H9 (cell line): ENCODE measurements at regions not wholly inside any gene's neighbourhood (a gene's known extent, or its start where the extent isn't known, plus 50 kb on each side); places are given as distances from the start of the nearest gene placed in this dataset.

Experiments
- DNase-seq: peaks from one replicate; pipeline ENCODE4 v3.0.0-alpha.2; 2017
- H2AFZ ChIP-seq: one replicate; pipeline ENCODE4 v1.6.1; 2013; ENCODE audit warnings: mild to moderate bottlenecking, low read length, control low read depth, moderate library complexity
- H2AK5ac ChIP-seq: 2 replicates; pipeline ENCODE4 v1.6.1; 2013; ENCODE audit warnings: low read length, control low read depth, mixed read lengths; ENCODE audit not compliant: insufficient read length
- H2BK120ac ChIP-seq: one replicate; pipeline ENCODE4 v1.6.1; 2013; ENCODE audit warnings: low read depth, mild to moderate bottlenecking, low read length, control low read depth, inconsistent platforms; ENCODE audit not compliant: poor library complexity, severe bottlenecking
- H2BK12ac ChIP-seq: 2 replicates; pipeline ENCODE4 v1.6.1; 2013; ENCODE audit warnings: low read length, control low read depth, mixed read lengths, low read depth; ENCODE audit not compliant: insufficient read length
- H2BK15ac ChIP-seq: 2 replicates; pipeline ENCODE4 v1.6.1; 2013; ENCODE audit warnings: low read depth, low read length, control low read depth
- H2BK20ac ChIP-seq: one replicate; pipeline ENCODE4 v1.6.1; 2013; ENCODE audit warnings: low read depth, mild to moderate bottlenecking, low read length, control low read depth, inconsistent platforms; ENCODE audit not compliant: poor library complexity, severe bottlenecking
- H2BK5ac ChIP-seq: 2 replicates; pipeline ENCODE4 v1.6.1; 2013; ENCODE audit warnings: low read length, control low read depth, mixed read lengths; ENCODE audit not compliant: insufficient read length
- H3K14ac ChIP-seq: 2 replicates; pipeline ENCODE4 v1.6.1; 2013; ENCODE audit warnings: low read length, control low read depth; ENCODE audit not compliant: insufficient read depth
- H3K18ac ChIP-seq: 2 replicates; pipeline ENCODE4 v1.6.1; 2013; ENCODE audit warnings: low read depth, mild to moderate bottlenecking, mixed read lengths, low read length, control low read depth; ENCODE audit not compliant: insufficient read length
- H3K23ac ChIP-seq: 2 replicates; pipeline ENCODE4 v1.6.1; 2013; ENCODE audit warnings: low read length, control low read depth, mixed read lengths, low read depth; ENCODE audit not compliant: insufficient read length
- H3K23me2 ChIP-seq: 2 replicates; pipeline ENCODE4 v1.6.1; 2013; ENCODE audit warnings: low read depth, mild to moderate bottlenecking, mixed read lengths, low read length, control low read depth; ENCODE audit not compliant: insufficient read length, poor library complexity, severe bottlenecking
- H3K27ac ChIP-seq: 2 replicates; pipeline ENCODE4 v1.5.1; 2013; ENCODE audit warnings: low read length, control low read depth, mixed read lengths, low read depth; ENCODE audit not compliant: insufficient read length
- H3K27me3 ChIP-seq: 2 replicates; pipeline ENCODE4 v1.6.1; 2013; ENCODE audit warnings: low read length, control low read depth, inconsistent platforms; ENCODE audit not compliant: insufficient read depth
- H3K4ac ChIP-seq: 2 replicates; pipeline ENCODE4 v1.6.1; 2013; ENCODE audit warnings: low read depth, mild to moderate bottlenecking, control low read depth, inconsistent platforms, low read length, moderate library complexity
- H3K4me1 ChIP-seq: 2 replicates; pipeline ENCODE4 v1.6.1; 2013; ENCODE audit warnings: low read length, control low read depth, inconsistent platforms; ENCODE audit not compliant: insufficient read depth
- H3K4me2 ChIP-seq: 2 replicates; pipeline ENCODE4 v1.6.1; 2013; ENCODE audit warnings: low read length, control low read depth, mixed read lengths; ENCODE audit not compliant: insufficient read length, insufficient read depth
- H3K56ac ChIP-seq: 2 replicates; pipeline ENCODE4 v1.6.1; 2013; ENCODE audit warnings: low read depth, mild to moderate bottlenecking, mixed read lengths, low read length, control low read depth; ENCODE audit not compliant: insufficient read length
- H3K79me1 ChIP-seq: 2 replicates; pipeline ENCODE4 v1.6.1; 2013; ENCODE audit warnings: low read depth, mild to moderate bottlenecking, moderate library complexity, low read length, control low read depth, inconsistent platforms; ENCODE audit not compliant: insufficient read depth, poor library complexity, severe bottlenecking
- H3K79me2 ChIP-seq: 2 replicates; pipeline ENCODE4 v1.6.1; 2013; ENCODE audit warnings: low read length, control low read depth, inconsistent platforms; ENCODE audit not compliant: insufficient read depth
- H3K9ac ChIP-seq: 2 replicates; pipeline ENCODE4 v1.6.1; 2013; ENCODE audit warnings: low read length, control low read depth, mixed read lengths; ENCODE audit not compliant: insufficient read length; ENCODE audit errors: extremely low read depth
- H3K9me3 ChIP-seq: one replicate; pipeline ENCODE4 v1.6.1; 2013; ENCODE audit warnings: low read depth, low read length, inconsistent platforms; ENCODE audit not compliant: control insufficient read depth
- H3T11ph ChIP-seq: one replicate; pipeline ENCODE4 v1.6.1; 2013; ENCODE audit warnings: mild to moderate bottlenecking, low read length, control low read depth, inconsistent platforms
- H4K20me1 ChIP-seq: one replicate; pipeline ENCODE4 v1.6.1; 2013; ENCODE audit not compliant: control insufficient read depth, insufficient read length, insufficient read depth
- H4K5ac ChIP-seq: 2 replicates; pipeline ENCODE4 v1.6.1; 2013; ENCODE audit warnings: low read depth, mild to moderate bottlenecking, mixed read lengths, low read length, control low read depth; ENCODE audit not compliant: insufficient read length
- H4K8ac ChIP-seq: replicated peaks from 2 replicates; pipeline ENCODE4 v1.6.1; 2013; ENCODE audit warnings: low read length, control low read depth, mixed read lengths, low read depth; ENCODE audit not compliant: insufficient read length
- H4K91ac ChIP-seq: 2 replicates; pipeline ENCODE4 v1.6.1; 2013; ENCODE audit warnings: low read depth, mild to moderate bottlenecking, moderate library complexity, mixed read lengths, low read length, control low read depth; ENCODE audit not compliant: insufficient read length
- H3K27ac Mint-ChIP-seq, 3 experiments: 2 replicates in 2 of 3; 3 replicates in 1 of 3; pipeline ENCODE4 v1.8.0; 2020 to 2021; ENCODE audit warnings: mixed read lengths in 3 of 3, mild to moderate bottlenecking in 1 of 3, moderate library complexity in 1 of 3
- H3K27me3 Mint-ChIP-seq: 2 replicates; pipeline ENCODE4 v1.8.0; 2021; ENCODE audit warnings: low read depth, mild to moderate bottlenecking, moderate library complexity, mixed read lengths
- H3K36me3 Mint-ChIP-seq, 3 experiments: 2 replicates in 2 of 3; 3 replicates in 1 of 3; pipeline ENCODE4 v1.8.0; 2020 to 2021; ENCODE audit warnings: low read depth in 3 of 3, mixed read lengths in 3 of 3; ENCODE audit not compliant: insufficient read depth in 1 of 3
- H3K4me1 Mint-ChIP-seq, 2 experiments: 2 replicates each; pipeline ENCODE4 v1.8.0; 2020; ENCODE audit warnings: mixed read lengths in 2 of 2
- H3K4me3 Mint-ChIP-seq, 2 experiments: 2 replicates in 1 of 2; 3 replicates in 1 of 2; pipeline ENCODE4 v1.8.0; 2020 to 2021; ENCODE audit warnings: mild to moderate bottlenecking in 2 of 2, mixed read lengths in 2 of 2, moderate library complexity in 1 of 2
- H3K9me3 Mint-ChIP-seq, 2 experiments: 2 replicates in 1 of 2; 3 replicates in 1 of 2; pipeline ENCODE4 v1.8.0; 2020; ENCODE audit warnings: mild to moderate bottlenecking in 2 of 2, mixed read lengths in 2 of 2, moderate library complexity in 1 of 2
- WGBS: extraction: QIAGEN DNeasy Blood & Tissue Kit; methylation state at CpG from one replicate; pipeline ENCODE4 v1.1.7; 2013; ENCODE audit warnings: missing lambda C conversion rate, low lambda C conversion rate, mixed read lengths; ENCODE audit not compliant: insufficient read length; ENCODE audit errors: extremely low coverage; 5-methylcytosine and 5-hydroxymethylcytosine counted together
- TF ChIP-seq, protein P1 (sequence below): fragments of 200-600 bp; sonication (generic); conservative IDR thresholded peaks from 3 replicates; pipeline ENCODE4 v1.8.0; 2021; ENCODE audit warnings: antibody characterized with exemption, mild to moderate bottlenecking

DNA sequence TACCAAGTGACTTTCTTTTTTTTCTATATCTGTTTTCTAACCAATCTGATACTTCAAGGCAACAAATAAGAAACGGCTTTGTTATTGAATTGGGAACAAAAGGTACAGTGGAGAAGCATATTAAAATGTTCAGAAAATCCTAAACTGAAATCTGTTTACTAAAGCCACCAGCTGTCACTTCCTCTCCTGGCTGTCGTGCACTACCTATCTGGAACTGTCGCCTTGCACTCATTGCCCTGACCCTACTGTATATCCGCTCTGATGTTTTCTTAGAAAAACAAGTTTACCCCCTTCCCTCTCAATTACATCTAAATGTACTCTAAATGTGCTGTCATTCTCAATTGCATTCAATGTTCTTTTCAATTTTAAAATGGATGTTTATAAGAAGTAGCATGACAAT is 439.8 kb upstream of the ARRDC4 start:
- Histone ChIP-seq H3K27ac (no peak overlapping the region), H2BK120ac (no peak overlapping the region), H3K23ac (no peak overlapping the region), H3K9me3 (no peaks in the 10 kb centered on the region), H3K79me1 (no peaks in the 10 kb centered on the region), H3K4me2 (no peak overlapping the region), H3K14ac (no peak overlapping the region), H4K91ac (no peak overlapping the region), H2BK15ac (no peak overlapping the region), H3K4ac (no peak overlapping the region), H2AK5ac (no peak overlapping the region), H2BK20ac (no peak overlapping the region), H3K18ac (no peak overlapping the region), H3K4me1 (0 out of 2 replicates have a peak, but pooled peaks cover 2% of the 10 kb centered on the region), H3K23me2 (no peaks in the 10 kb centered on the region), H3K27me3 (no peaks in the 10 kb centered on the region), H4K5ac (no peak overlapping the region), H3K9ac (no peak overlapping the region), H3K79me2 (no peaks in the 10 kb centered on the region), H3K56ac (no peak overlapping the region), H4K20me1 (no peaks in the 10 kb centered on the region), H3T11ph (no peak overlapping the region), H2BK5ac (no peak overlapping the region), H2AFZ (no peak overlapping the region), H2BK12ac (no peak overlapping the region), H4K8ac (no peak overlapping the region)
- no peak overlapping the region for H3K27ac Mint-ChIP-seq
- WGBS: no CpG with 5 or more reads among the region's 4 CpGs
- H3K4me3 Mint-ChIP-seq: no peak overlapping the region
- H3K36me3 Mint-ChIP-seq: no peaks in the 10 kb centered on the region
- TF ChIP-seq, protein P1, sequence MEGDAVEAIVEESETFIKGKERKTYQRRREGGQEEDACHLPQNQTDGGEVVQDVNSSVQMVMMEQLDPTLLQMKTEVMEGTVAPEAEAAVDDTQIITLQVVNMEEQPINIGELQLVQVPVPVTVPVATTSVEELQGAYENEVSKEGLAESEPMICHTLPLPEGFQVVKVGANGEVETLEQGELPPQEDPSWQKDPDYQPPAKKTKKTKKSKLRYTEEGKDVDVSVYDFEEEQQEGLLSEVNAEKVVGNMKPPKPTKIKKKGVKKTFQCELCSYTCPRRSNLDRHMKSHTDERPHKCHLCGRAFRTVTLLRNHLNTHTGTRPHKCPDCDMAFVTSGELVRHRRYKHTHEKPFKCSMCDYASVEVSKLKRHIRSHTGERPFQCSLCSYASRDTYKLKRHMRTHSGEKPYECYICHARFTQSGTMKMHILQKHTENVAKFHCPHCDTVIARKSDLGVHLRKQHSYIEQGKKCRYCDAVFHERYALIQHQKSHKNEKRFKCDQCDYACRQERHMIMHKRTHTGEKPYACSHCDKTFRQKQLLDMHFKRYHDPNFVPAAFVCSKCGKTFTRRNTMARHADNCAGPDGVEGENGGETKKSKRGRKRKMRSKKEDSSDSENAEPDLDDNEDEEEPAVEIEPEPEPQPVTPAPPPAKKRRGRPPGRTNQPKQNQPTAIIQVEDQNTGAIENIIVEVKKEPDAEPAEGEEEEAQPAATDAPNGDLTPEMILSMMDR: no peak
- peaks cover 17% of the 10 kb centered on the region in 2 experiments for H3K4me1 Mint-ChIP-seq
- H3K9me3 Mint-ChIP-seq: no peaks in the 10 kb centered on the region
- no peak for DNase-seq
- no peaks in the 10 kb centered on the region for H3K27me3 Mint-ChIP-seq
